Activated CD4-positive, alpha-beta T cell treated with anti-CD3 and anti-CD28 coated beads for 1 hour (primary cell): ENCODE measurements at regions not wholly inside any gene's neighbourhood (a gene's known extent, or its start where the extent isn't known, plus 50 kb on each side); places are given as distances from the start of the nearest gene placed in this dataset.
"Not testable (repeated sequence)": the region's sequence is repeated elsewhere in the genome, so short reads cannot be mapped to it uniquely, and the experiment has no call there.

Experiments used
- DNase-seq: peaks from one replicate; pipeline ENCODE4 v3.0.0-alpha.2; 2020

GRCh38 chr7:156590212-156590611 is 50.4 kb upstream of the RNF32 start:
- DNase-seq, result no peak

- no peak for DNase-seq
Observed at GRCh38 chr7:156589808-156590207, 50.8 kb upstream of the RNF32 start.

- DNase-seq, result no peak
Observed at GRCh38 chr7:156585926-156586325, 54.6 kb upstream of the RNF32 start.

- DNase-seq, result no peak
Observed at GRCh38 chr7:156585025-156585648, 55.4 kb upstream of the RNF32 start.

- DNase-seq, result no peak
Observed at GRCh38 chr7:156582591-156583123, 57.9 kb upstream of the RNF32 start.

GRCh38 chr7:156580036-156580435 is 60.5 kb upstream of the RNF32 start:
- DNase-seq, result no peak

GRCh38 chr7:156579566-156579965 is 61.0 kb upstream of the RNF32 start:
- DNase-seq, result no peak

- no peak for DNase-seq
Observed at GRCh38 chr7:156578978-156579430, 61.6 kb upstream of the RNF32 start.

- no peak for DNase-seq
Observed at GRCh38 chr7:156578578-156578940, 62.0 kb upstream of the RNF32 start.

GRCh38 chr7:156577645-156578577 is 62.7 kb upstream of the RNF32 start:
- no peak for DNase-seq

- DNase-seq, result no peak
Observed at GRCh38 chr7:156576216-156577058, 64.1 kb upstream of the RNF32 start.

- no peak for DNase-seq
Observed at GRCh38 chr7:156568258-156568657, 72.3 kb upstream of the RNF32 start.

GRCh38 chr7:156566812-156567549 is 73.6 kb upstream of the RNF32 start:
- DNase-seq, result no peak

GRCh38 chr7:156565002-156565401 is 75.6 kb upstream of the RNF32 start:
- DNase-seq, result not testable (repeated sequence)

GRCh38 chr7:156560696-156561095 is 79.9 kb upstream of the RNF32 start:
- no peak for DNase-seq

GRCh38 chr7:156560075-156560474 is 80.5 kb upstream of the RNF32 start:
- DNase-seq, result no peak

- DNase-seq, result no peak
Observed at GRCh38 chr7:156559001-156559400, 81.6 kb upstream of the RNF32 start.

GRCh38 chr7:156558198-156558597 is 82.4 kb upstream of the RNF32 start:
- no peak for DNase-seq

GRCh38 chr7:156556083-156556482 is 84.5 kb upstream of the RNF32 start:
- DNase-seq, result no peak

GRCh38 chr7:156554488-156554887 is 86.1 kb upstream of the RNF32 start:
- DNase-seq, result no peak

- DNase-seq, result no peak
Observed at GRCh38 chr7:156549636-156550035, 90.9 kb upstream of the RNF32 start.

- no peak for DNase-seq
Observed at GRCh38 chr7:156547884-156548561, 92.6 kb upstream of the RNF32 start.
